HEK293 (cell line): ENCODE measurements at regions not wholly inside any gene's neighbourhood (a gene's known extent, or its start where the extent isn't known, plus 50 kb on each side); places are given as distances from the start of the nearest gene placed in this dataset.

Experiments
- ATF2 ChIP-seq: fragments of 450-650 bp; formaldehyde crosslinking; IDR thresholded peaks from 2 replicates; pipeline ENCODE4 v1.5.1; 2016; ENCODE audit warnings: missing biosample characterization, missing genetic modification characterization, low read depth
- CTCF ChIP-seq: fragments of 450-650 bp; formaldehyde crosslinking; IDR thresholded peaks from 2 replicates; pipeline ENCODE4 v1.5.1; 2016; ENCODE audit warnings: missing biosample characterization, missing genetic modification characterization
- GFI1B ChIP-seq: fragments of 450-650 bp; formaldehyde crosslinking; IDR thresholded peaks from 2 replicates; pipeline ENCODE4 v1.5.1; 2016; ENCODE audit warnings: missing biosample characterization, missing genetic modification characterization
- TCF7L2 ChIP-seq: IDR thresholded peaks from 2 replicates; pipeline ENCODE4 v1.6.1; 2011; ENCODE audit warnings: low read depth, mild to moderate bottlenecking, inconsistent platforms, low read length, moderate library complexity, borderline replicate concordance
- YY1 ChIP-seq: fragments of 450-650 bp; formaldehyde crosslinking; IDR thresholded peaks from 2 replicates; pipeline ENCODE4 v1.5.1; 2018; ENCODE audit warnings: missing biosample characterization, missing genetic modification characterization
- ZFHX2 ChIP-seq: fragments of 450-650 bp; formaldehyde crosslinking; conservative IDR thresholded peaks from 2 replicates; pipeline ENCODE4 v1.5.1; 2016; ENCODE audit warnings: missing biosample characterization, missing genetic modification characterization
- ZNF121 ChIP-seq: fragments of 450-650 bp; formaldehyde crosslinking; IDR thresholded peaks from 2 replicates; pipeline ENCODE4 v1.5.1; 2016; ENCODE audit warnings: missing biosample characterization, missing genetic modification characterization
- ZNF530 ChIP-seq: fragments of 450-650 bp; formaldehyde crosslinking; IDR thresholded peaks from 2 replicates; pipeline ENCODE4 v1.5.1; 2016; ENCODE audit warnings: low read depth, missing biosample characterization, missing genetic modification characterization
- ZNF596 ChIP-seq: fragments of 450-650 bp; IDR thresholded peaks from 2 replicates; pipeline ENCODE4 v1.5.0; 2018; ENCODE audit warnings: missing biosample characterization, mild to moderate bottlenecking, missing genetic modification characterization, moderate library complexity
- ZNF639 ChIP-seq: fragments of 450-650 bp; formaldehyde crosslinking; IDR thresholded peaks from 2 replicates; pipeline ENCODE4 v1.5.1; 2016; ENCODE audit warnings: missing biosample characterization, missing genetic modification characterization
- ZNF701 ChIP-seq: fragments of 450-650 bp; formaldehyde crosslinking; IDR thresholded peaks from 2 replicates; pipeline ENCODE4 v1.5.1; 2016; ENCODE audit warnings: missing biosample characterization, missing genetic modification characterization
- ZNF830 ChIP-seq: fragments of 450-650 bp; IDR thresholded peaks from 2 replicates; pipeline ENCODE4 v1.5.0; 2018; ENCODE audit warnings: missing biosample characterization, missing genetic modification characterization, low read depth, mild to moderate bottlenecking, moderate library complexity

- TF ChIP-seq CTCF (no peak), ZNF596 (tag by site-specific recombination) (no peak), ZNF530 (no peak), TCF7L2 (no peak), ZFHX2 (no peak), ZNF701 (no peak), ZNF639 (no peak), GFI1B (tag by site-specific recombination) (no peak), ZNF121 (tag by site-specific recombination) (no peak), YY1 (tag by site-specific recombination) (no peak), ZNF830 (tag by site-specific recombination) (no peak), ATF2 (no peak)
These were observed 234.9 kb upstream of the DACH1 start for GRCh38 chr13:72101768-72102400.
